Nucleus accumbens (tissue), 56 donors: ENCODE measurements at regions not wholly inside any gene's neighbourhood (a gene's known extent, or its start where the extent isn't known, plus 50 kb on each side); places are given as distances from the start of the nearest gene placed in this dataset.

Source experiments
- DNase-seq, 56 donors: peaks; one replicate each; lab custom pipeline; 2025; lab: John Stamatoyannopoulos, UW

GRCh38 chr13:40488869-40489391, 177.5 kb downstream of the FOXO1 start:
- no peak for DNase-seq

GRCh38 chr13:40490086-40490758, 176.2 kb downstream of the FOXO1 start:
- peak in 5 of 56 donors; percentile 12 to 31 (median 26) for DNase-seq

- peak in 4 of 56 donors; percentile 11 to 18 (median 12) for DNase-seq
Measured at GRCh38 chr13:40492511-40492910, 173.9 kb downstream of the FOXO1 start.

GRCh38 chr13:40494513-40494912, 171.9 kb downstream of the FOXO1 start:
- DNase-seq, result no peak

GRCh38 chr13:40494946-40495620, 171.4 kb downstream of the FOXO1 start:
- DNase-seq, result no peak

GRCh38 chr13:40495621-40496001, 170.8 kb downstream of the FOXO1 start:
- no peak for DNase-seq

- no peak for DNase-seq
Measured at GRCh38 chr13:40496035-40496810, 170.2 kb downstream of the FOXO1 start.

GRCh38 chr13:40498461-40498860, 168.0 kb downstream of the FOXO1 start:
- no peak for DNase-seq

- no peak for DNase-seq
Measured at GRCh38 chr13:40502236-40502635, 164.2 kb downstream of the FOXO1 start.

GRCh38 chr13:40503011-40503410, 163.4 kb downstream of the FOXO1 start:
- no peak for DNase-seq

- peak in 3 of 56 donors; percentile 6 to 18 (median 15) for DNase-seq
Measured at GRCh38 chr13:40503966-40504591, 162.4 kb downstream of the FOXO1 start.

- DNase-seq, result no peak
Measured at GRCh38 chr13:40504641-40505040, 161.8 kb downstream of the FOXO1 start.

GRCh38 chr13:40505196-40505595, 161.2 kb downstream of the FOXO1 start:
- no peak for DNase-seq
